ENCODE measurements at regions not wholly inside any gene's neighbourhood (a gene's known extent, or its start where the extent isn't known, plus 50 kb on each side); places are given as distances from the start of the nearest gene placed in this dataset.
"Not testable (repeated sequence)": the region's sequence is repeated elsewhere in the genome, so short reads cannot be mapped to it uniquely, and the experiment has no call there.

DNA sequence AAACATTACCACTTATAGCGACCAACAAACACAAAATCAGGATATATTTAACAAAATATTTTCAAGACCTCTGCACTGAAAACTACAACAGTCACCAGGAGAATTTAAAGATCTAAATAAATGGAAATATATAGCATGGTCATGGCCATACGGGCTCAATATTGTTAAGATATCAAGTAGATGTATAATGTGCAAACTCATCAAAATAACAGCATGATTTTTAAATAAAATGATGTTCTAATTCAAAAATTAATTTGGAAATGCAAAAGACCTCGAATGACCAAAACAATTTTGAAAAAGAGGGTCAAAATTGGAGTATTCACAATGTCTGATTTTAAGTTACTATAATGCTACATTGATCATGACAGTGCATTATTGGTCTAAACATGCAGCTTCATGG lies 159.1 kb upstream of the NDN start:
- no peak for FAIRE-seq
- no peak for DNase-seq (ENCODE audit: low spot score)

DNA sequence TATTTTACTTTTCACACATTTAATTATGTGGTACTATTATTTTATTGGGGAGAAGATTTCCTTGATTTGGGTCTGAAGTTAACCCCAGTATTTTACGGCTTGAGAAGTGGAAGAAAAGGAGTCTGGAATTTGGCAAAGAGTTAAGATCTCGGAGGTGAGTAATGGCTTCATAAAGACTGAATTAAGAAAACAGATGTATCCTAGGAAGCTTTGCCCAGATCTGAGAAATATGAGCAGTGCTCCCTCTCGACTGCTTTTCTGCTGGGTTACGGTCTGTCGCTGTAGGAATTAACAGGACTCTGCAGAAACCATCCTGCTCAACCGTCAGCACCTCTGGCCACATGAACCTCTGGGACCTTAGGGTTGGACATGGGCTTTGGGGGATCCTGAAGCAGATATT lies 163.6 kb upstream of the NDN start:
- no peak for FAIRE-seq
- no peak for DNase-seq (ENCODE audit: low spot score)

GRCh38 chr15:23851921-23852320 lies 164.8 kb upstream of the NDN start:
- no peak for FAIRE-seq
- no peak for DNase-seq (ENCODE audit: low spot score)

- FAIRE-seq (no peak), DNase-seq (ENCODE audit: low spot score) (no peak)
Measured at GRCh38 chr15:23853286-23853685, 166.2 kb upstream of the NDN start.

DNA sequence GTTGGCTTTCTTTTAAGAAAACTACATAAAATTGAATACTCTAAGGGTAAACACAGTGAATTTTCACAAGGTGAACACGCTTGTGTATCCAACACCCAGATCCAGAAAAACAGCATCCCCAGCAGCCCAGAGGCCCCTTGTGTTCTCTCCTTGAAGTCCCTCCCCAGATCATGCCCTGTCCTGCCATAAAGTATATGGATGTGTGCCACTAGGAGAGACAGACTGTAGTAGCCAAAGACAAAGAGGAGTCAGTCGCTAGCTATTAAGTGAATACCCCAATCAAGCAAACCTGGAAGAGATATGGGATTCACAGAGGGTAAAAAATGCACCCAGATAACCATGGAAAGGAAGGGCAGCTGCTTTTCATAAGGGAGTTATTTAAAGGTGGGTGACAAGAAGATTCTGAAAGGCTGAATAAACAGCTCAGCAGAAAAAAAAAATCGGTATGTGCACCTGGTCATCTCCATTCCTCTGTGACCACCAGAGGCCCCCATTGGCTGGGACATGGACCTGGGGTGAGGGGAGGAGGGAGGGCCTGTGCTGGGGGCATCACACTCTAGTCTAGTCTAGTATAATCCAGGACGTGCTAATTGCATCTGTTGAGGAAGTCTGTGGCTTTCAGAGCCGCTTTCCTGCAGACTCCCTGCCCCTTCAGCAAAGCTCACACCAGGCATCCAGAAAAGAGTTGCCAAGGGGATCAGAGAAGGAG lies 167.3 kb upstream of the NDN start:
- no peak for FAIRE-seq
- DNase-seq (ENCODE audit: low spot score): no peak

DNA sequence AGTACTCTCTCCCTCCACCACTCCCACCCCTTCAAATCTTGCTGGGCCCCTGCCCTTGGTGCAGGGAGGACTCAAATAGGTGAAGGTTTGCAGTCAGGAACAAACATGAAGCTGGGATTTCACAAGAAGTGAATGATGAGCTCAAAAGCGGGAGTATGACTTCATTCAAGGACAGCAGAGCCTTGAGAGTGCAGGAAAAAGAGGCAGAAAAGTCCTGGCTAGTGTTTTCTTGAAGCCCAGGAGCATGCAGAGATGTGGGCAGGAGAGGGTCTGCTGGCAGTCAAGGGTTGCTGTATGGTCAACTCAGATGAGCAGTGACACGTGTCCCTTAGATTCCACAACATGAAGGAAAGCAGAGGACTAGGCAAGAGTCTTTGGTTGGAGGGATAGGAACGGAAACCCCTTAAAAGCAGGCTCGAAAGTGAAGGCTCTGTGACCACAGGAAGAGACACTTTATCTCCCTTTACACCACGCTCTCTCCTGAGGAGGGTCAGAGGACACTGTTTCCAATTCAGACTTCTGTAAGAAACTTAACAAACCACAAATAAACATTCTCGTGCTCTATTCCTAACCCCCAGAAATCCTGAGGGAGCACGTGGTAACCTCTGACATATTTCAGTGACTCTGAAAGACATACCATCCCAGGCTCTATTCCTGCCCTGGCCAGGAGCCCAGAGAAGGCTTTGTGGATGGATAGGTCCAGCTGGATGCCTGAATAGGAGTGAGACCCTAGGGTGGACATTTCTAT lies 168.0 kb upstream of the NDN start:
- DNase-seq (ENCODE audit: low spot score): peak; percentile 16
- no peak for FAIRE-seq

- FAIRE-seq (no peak), DNase-seq (ENCODE audit: low spot score) (no peak)
Measured at GRCh38 chr15:23855947-23856346, 168.8 kb upstream of the NDN start.

DNA sequence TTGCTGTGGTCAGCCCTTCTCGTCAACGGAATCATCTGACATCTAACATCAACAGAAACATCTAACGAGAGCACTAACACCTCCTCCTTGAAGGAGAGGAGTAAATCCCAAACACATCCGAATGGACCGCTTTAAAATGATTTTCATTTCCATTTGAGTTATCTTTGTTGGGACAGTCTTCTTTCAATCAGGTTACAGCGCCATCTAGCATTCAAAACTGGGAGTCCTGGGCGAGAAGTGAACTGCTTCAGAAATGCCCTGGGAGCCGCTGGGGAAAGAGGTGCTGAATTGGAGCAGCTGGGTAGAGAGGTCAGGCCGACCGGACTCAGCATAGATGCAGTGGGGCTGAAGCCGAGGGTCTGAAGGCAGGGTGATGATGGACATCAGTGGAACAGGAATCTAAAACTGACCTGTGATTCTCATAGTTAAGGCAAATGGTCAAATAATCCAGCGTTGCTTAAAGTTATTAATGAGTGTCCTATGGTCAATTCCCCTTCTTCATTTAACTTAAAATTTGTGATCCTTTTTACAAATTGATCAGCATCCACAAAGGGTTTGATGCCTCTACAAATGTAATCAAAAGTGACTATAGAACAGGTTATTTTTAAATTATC lies 170.0 kb upstream of the NDN start:
- DNase-seq (ENCODE audit: low spot score) (peak; percentile 61), FAIRE-seq (no peak)

GRCh38 chr15:23859008-23859407 lies 171.9 kb upstream of the NDN start:
- FAIRE-seq (no peak), DNase-seq (ENCODE audit: low spot score) (no peak)

DNA sequence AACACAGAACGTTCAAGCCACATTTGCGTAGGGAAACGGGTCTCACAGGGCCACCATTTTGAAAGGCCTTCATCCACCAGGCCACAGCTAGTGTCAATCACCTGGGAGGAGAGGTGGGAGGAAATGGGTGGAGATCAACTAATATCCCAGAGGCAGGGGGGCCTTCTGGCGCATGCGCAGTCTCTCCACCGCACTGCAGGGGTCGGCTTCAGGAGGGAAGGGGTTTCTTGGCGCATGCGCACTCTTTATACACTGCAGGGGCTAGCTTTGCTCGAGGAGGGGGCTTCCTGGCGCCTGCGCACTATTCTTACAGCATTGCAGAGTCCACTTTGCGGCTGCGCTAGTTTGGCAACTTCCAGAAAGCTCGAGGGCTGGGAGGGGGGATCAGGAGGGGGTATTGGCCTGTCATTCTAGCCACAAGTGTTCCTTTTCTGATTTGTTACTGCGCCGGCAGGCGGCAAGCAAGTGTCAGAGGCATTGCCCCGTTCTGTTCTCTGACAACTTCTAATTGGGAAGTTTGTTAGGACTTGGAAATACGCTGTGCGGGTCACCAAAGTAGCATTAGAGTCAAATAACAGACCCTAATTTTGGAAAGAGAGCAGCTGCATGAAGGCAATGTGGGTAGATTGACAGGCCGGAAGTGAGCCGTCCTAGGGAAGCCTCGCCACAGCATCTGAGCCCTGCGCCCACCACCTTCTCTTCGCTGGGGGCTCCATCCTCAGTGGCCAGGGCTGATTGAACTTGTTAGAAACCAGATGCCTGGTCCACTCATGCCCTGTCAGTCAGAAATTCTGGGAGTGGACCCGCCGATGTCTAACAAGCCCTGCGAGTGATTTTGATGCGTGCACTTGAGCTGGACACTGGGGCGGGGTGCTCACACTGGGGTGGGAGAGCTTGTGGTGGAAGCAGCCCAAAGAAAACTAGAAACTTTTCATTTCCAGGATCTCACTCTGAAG lies 173.5 kb upstream of the NDN start:
- no peak for DNase-seq (ENCODE audit: low spot score)
- FAIRE-seq: no peak

DNA sequence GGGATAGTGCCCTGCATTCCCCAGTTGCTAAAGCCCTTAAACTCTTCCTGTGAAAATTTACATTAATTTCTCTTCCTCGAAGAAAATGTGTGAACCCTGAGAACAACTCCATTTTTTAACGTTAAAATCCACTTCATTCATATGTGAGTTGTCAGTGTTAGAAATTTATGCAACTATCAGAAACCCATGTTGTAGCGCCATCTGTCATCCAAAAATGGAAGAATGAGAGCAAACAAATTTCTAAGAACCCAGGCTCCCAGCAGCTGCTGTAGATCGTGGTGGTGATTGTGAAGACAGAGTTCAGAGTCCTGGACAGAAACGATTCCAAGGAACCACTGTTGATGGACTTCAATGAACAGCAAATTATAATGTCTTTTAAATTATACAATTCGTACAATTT lies 179.7 kb upstream of the NDN start:
- DNase-seq (ENCODE audit: low spot score) (peak; percentile 21), FAIRE-seq (no peak)

- FAIRE-seq (peak; percentile 78), DNase-seq (ENCODE audit: low spot score) (peak; percentile 89)
Measured at GRCh38 chr15:23869396-23869795, 182.3 kb upstream of the NDN start.

DNA sequence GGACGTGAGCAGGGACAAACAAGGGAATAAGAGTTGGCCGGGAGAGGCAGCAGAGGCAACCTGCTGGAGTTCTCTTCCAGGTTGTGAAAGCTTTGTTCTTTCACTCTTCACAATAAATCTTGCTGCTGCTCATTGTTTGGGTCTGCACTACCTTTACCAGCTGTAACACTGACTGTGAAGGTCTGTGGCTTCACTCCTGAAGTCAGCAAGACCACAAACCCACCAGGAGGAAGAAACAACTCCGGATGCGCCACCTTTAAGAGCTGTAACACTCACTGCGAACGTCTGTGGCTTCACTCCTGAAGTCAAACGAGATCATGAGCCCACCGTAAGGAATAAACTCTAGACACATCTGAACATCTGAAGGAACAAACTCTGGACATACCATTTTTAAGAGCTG lies 186.5 kb upstream of the NDN start:
- not testable (repeated sequence) for DNase-seq (ENCODE audit: low spot score); FAIRE-seq

DNA sequence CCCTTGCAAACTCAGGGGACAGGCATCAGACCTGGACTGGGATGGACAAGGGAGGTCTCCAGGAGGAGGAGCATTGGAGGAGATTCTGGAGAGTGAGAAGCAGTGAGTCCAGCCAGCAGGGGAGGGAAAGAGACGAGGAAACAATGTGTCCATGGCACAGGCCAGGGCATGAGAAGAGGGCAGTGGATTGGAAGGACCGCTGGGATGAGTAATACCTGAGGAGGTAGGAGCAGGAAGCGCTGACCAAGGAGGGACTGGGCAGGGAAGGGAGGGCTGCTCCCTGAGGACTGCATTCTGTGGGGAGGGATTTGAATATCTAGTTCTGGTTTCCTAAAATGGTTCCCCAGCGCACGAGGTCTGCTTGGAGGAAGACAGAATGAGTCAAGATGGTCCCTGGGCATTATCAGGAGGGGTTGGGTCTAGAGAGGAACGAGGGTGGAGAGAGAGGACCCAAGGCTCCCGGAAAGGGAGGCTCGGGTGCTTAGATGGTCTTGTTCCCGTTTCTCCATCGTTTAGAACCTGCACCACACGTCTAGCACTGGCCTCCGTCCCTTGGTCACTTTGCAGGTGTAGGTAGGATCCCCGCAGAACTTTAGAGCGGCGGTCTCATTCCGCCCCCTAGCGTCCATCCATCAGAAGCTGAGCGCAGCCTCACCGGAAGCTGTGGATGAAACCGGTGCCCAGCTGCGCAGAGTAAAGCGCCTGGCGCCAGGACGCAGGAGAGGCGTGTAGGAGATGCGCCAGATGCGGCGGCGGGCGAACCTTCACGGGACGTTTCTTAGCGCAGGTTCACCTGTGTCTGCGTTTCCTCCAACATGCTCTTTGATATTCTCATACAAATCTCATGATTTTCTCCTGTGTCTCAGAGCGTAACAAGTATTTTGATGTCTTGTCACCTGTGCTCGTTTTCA lies 190.7 kb upstream of the NDN start:
- no peak for FAIRE-seq
- DNase-seq (ENCODE audit: low spot score): peak; percentile 86

GRCh38 chr15:23881291-23881690 lies 194.2 kb upstream of the NDN start:
- FAIRE-seq: no peak

DNA sequence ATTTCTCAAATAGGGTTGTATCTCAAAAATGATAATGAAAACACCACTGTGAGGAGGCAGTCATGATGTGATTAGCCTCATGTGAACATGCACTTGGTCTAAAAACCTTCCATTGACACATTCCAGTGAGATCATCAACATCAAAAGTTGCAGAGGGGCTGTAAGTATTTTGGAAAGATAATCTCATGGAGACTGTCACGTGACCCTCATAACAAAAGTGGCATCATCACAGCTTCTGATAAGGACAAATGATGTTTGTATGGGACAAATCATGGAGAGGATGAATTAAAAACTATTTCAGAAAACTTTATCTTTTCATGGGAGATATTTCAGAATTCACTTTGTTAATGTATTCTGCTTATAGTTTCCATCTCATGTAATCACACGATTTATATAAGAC lies 203.1 kb upstream of the NDN start:
- FAIRE-seq (no peak), DNase-seq (ENCODE audit: low spot score) (no peak)

More at GRCh38 chr15:23881291-23881690, 194.2 kb upstream of the NDN start:
- DNase-seq (ENCODE audit: low spot score): no peak

GRCh38 chr15:23897091-23897490 lies 210.0 kb upstream of the NDN start:
- FAIRE-seq: no peak

DNA sequence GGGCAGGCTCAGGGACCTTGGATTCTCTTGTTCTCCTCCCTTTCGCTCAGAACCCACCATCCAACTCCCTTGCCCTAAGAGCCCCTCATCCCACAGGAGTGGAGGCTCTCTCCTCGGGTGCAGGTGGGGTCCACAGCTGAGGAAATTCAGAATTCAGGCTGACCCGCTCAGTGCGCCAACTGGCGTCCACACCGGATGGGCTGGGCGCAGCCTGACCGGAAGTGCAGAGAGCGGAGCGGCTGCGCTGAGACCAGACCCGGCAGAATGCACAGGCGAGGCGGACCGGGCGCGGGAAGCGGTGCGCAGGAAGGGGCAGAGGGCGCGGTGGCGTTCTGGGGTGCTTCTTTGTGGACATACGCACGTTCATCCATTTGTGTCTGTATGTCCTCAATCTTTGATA lies 210.4 kb upstream of the NDN start:
- FAIRE-seq: no peak
- DNase-seq (ENCODE audit: low spot score): no peak

More at GRCh38 chr15:23897091-23897490, 210.0 kb upstream of the NDN start:
- no peak for DNase-seq (ENCODE audit: low spot score)

- DNase-seq (ENCODE audit: low spot score) (no peak), FAIRE-seq (no peak)
Measured at GRCh38 chr15:23910030-23910429, 222.9 kb upstream of the NDN start.

DNA sequence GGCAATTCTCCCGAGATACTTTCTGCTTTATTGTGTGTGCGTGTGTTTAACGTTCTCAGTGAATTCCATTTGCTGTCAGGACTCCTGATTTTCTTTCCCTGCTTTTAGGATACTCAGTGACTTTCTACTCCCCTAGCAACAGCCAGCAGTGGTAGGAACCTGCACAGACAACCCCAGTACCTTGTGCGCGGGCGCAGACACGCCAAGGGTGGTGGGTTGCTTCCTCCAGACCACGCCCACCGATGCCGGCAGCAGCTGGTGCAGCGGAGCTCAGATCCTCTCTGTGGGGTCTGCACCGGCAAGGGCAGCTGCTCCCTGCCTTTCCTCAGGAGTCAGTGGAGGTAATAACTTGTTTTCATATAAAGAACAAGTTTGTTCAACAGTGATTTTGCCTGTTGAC lies 225.1 kb upstream of the NDN start:
- no peak for DNase-seq (ENCODE audit: low spot score)
- FAIRE-seq: no peak
